Neural progenitor cell (in vitro differentiated cells): ENCODE measurements at regions not wholly inside any gene's neighbourhood (a gene's known extent, or its start where the extent isn't known, plus 50 kb on each side); places are given as distances from the start of the nearest gene placed in this dataset.

Source experiments
- EZH2 ChIP-seq: fragments of 200-600 bp; sonication (generic); IDR thresholded peaks from 2 replicates; pipeline ENCODE4 v1.6.1; 2017; ENCODE audit warnings: antibody characterized with exemption, mild to moderate bottlenecking, moderate library complexity
- TF ChIP-seq, protein P1 (sequence below): fragments of 200-600 bp; sonication (generic); IDR thresholded peaks from 2 replicates; pipeline ENCODE4 v1.5.1; 2017; ENCODE audit warnings: antibody characterized with exemption, mild to moderate bottlenecking

DNA sequence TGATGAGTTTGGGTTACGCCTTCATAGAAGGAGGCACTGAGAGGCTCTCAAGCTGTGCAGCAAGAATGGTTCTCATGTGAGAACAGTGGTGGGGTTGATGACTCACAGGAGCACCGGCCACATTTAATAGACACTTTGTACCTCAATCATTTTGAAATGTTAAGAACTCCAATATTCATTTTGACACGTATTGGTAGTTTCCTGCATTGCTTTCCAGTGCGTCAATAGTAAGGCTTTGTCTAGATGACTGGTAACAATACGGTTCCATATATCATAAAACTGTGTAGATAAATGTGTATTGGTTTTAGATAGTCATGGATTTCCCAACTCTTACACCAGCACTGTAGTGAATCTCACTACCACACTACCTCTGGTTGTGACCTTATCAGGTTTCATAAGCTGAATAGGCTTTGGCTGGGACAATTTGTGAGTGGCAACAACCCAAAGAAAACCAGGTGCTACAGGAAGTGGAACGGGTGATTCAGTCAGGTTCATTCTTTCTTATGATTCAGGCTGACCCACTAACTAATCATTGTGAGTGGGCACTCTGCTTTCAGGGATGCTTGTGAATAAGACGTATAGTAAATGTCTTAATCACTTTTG lies 362.6 kb downstream of the KLF5 start:
- TF ChIP-seq, protein P1, sequence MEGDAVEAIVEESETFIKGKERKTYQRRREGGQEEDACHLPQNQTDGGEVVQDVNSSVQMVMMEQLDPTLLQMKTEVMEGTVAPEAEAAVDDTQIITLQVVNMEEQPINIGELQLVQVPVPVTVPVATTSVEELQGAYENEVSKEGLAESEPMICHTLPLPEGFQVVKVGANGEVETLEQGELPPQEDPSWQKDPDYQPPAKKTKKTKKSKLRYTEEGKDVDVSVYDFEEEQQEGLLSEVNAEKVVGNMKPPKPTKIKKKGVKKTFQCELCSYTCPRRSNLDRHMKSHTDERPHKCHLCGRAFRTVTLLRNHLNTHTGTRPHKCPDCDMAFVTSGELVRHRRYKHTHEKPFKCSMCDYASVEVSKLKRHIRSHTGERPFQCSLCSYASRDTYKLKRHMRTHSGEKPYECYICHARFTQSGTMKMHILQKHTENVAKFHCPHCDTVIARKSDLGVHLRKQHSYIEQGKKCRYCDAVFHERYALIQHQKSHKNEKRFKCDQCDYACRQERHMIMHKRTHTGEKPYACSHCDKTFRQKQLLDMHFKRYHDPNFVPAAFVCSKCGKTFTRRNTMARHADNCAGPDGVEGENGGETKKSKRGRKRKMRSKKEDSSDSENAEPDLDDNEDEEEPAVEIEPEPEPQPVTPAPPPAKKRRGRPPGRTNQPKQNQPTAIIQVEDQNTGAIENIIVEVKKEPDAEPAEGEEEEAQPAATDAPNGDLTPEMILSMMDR = no peak
- no peak for TF ChIP-seq EZH2
